TTC549 (cell line): ENCODE measurements at regions not wholly inside any gene's neighbourhood (a gene's known extent, or its start where the extent isn't known, plus 50 kb on each side); places are given as distances from the start of the nearest gene placed in this dataset.
"Not testable (repeated sequence)": the region's sequence is repeated elsewhere in the genome, so short reads cannot be mapped to it uniquely, and the experiment has no call there.

ENCODE experiments used
- FAIRE-seq: peaks from 2 replicates; lab custom pipeline; 2012; peaks lifted over from hg19 to GRCh38; lab: Jason Lieb, UNC

DNA sequence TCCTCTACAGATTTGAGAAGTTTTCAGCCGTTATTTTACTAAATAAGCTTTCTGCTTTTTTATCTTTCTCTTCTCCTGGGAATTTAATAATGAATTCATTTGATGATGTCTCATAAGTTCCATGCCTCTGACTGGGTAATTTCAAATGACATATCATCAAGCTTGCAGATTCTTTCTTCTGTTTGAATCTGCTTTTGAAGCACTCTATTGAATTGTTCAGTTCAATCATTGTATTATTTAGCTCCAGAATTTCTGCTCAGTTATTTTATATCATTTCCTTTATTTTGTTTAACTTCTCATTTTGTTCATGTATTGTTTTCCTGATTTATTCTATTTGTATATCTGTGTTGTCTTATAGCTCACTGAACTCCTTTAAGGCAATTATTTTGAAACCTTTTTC, 196.9 kb upstream of the CNTNAP2 start:
- FAIRE-seq: no peak

DNA sequence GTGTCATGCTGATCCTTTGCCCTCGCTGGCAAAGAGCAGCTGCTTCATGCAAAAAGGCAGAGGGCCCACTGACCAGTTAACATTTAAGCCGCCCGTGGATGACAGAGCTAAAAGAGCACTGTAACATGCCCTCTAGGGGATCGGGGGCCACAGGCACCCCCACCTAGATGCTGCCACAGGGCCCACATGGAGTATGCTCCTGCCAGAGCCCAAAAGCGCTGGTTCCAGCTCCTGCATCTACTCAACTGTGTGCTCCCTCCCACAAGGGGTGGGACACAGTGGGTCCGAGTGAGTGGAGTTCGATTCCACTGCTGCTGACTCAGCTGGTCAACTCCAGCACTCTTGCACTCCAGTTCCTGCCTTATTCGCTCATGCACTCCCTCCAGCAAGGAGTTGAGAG, 199.8 kb upstream of the CNTNAP2 start:
- no peak for FAIRE-seq

DNA sequence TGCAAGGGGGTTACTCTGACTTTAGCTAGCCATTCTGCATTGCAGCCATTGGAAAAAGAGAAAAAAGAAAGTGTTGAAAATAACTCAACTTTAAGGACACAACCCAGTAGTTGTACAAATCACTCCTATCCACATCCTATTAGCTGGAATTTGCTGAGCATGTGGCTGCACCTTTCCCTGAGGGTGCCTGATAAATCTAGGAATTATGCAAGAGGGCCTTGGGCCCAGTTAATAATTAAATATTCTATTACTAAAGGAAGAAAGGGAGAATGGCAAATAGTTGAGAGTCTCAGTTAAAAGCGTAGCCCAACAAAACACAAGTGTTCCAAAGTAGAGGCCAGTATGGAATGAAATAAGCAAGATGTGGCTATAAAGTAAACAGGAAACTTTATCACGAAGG, 200.9 kb upstream of the CNTNAP2 start:
- no peak for FAIRE-seq

DNA sequence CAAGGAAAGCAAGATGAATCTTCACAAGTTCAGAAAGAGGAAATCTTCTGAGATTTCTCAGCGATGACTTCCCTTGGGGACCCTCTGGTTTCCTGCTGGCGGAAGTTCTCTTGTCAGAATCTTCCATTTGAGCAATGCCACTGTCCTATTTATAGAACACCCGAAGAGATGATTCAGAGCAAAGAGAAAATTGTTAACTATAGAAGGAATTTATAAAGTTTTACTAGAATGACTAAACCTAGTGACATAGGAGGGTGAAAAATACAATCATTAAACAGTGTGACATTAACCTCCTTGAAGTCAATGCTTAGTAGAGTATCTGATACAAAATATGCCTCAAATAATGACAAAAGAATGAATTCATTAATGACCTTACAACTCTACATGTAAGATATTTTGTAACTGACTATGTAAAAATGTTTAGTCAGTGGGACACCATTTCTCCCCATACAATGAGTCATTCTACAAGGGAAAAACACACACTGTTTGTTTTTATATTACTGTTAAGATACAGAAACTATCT, 206.5 kb upstream of the CNTNAP2 start:
- no peak for FAIRE-seq

DNA sequence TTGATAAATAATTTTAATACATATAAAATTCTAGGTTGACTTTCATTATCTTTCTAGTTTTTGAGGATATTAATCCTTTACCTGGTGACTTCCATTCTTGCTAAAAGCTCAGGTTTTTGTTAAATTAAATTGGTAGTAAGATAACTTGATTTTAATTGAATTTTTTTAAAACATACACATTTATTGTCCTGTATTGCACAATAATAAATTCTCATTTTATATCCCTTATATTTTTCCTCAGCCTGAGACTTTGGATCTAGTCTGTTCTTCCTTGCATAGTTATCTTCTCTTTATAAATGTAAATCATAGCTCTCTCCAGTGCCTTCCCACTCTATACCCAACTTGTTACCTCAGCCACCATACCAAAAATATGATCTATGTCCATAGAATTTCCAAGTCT, 212.9 kb upstream of the CNTNAP2 start:
- FAIRE-seq: no peak

DNA sequence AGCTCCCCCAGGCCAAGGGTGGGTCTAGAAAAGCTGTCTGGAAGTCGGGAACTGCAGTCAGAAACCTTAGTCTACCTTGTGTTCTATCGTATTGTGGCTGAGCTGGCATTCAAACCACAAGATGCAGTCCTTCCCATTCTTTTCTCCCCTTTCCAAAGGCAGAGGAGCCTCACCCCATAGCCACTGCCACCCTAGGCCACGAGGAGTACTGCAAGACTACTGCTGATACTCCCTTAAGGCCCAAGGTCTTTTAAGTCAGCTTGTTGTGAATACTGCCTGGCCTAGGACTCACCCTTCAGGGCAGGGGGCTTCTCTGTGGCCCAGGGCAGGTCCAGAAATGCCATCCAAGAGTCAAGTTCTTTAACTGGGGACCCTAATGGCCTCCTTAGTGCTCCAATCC, 214.5 kb upstream of the CNTNAP2 start:
- no peak for FAIRE-seq

DNA sequence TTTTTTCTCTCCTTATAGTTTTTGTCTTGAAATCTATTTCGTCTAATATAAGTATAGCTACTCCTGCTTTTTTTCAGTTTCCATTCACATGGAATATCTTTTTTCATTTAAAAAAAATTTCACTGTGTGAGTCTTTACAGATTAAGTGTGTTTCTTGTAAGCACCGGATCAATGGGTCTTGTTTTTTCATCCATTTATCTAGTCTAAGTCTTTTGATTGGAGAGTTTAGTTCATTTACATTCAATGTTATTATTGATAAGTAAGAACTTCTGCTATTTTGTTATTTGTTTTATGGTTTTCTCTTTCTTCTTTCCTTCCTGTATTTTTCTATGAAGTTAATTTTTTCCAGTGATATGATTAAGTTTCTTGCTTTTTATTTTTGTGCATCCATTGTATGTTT, 216.7 kb upstream of the CNTNAP2 start:
- FAIRE-seq: no peak

DNA sequence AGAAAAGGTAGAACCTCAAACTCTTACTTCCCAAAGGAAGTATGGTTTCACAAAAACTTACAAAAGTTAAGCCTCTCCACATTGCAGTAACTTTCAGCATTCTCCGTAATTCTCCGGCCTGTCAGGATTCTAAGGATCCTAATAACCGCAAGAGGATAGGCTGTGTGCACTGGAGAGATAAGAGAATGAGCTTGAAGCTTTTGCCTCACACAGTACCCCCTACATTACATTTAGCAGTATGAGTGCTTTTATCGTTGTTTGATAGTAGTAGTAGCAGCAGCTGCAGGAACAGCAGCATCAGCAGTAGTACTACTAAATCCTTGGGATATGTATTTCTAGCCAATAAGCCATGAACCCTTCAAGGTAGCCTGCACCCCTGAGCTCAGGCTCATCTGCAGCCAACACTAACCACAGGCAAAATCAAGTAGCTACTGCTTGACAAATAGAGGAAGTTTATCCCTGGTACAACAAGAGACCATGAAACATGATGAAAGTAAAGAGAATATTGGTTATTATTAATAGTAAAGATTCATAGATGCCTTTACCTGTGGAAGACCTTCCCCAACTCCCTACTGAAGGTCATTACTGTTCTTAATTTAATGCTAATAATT, 222.6 kb upstream of the CNTNAP2 start:
- no peak for FAIRE-seq

DNA sequence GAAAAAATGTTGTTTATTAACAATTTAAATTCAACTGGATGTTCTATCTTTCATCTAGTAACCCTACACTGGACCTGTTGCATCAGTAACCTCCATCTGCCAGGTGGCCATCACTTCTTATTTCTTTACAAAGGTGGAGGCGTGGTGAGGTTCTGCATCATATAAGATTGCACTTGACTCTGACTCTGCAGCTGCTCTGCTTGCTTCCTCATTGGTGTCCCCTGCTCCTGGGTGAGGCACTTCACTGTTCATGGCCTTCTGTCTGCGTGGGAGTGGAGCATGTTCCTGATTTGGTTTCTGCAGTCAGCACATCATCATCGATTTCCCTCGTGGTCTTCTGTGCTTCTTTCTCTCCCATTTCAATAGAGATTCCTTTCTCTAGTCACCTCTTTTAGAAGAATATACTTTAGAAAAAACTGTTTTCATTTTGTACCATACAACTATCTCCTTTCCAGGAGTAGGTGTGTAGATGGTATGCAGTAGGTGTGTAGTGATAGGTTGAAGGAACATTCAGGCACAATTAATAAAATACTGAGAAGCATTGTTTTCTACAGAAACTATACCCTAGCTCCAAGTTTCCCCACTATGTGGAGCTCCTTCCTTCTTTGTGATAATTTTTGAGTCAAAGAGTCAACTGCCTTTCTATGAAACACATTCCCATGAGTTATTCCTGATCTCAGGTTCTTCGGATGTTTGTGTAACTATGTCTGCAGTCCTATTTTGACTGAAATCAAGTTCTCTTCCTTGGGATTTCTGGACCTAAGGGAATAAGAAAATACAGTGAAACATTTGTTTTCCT, 231.7 kb upstream of the CNTNAP2 start:
- FAIRE-seq: no peak

DNA sequence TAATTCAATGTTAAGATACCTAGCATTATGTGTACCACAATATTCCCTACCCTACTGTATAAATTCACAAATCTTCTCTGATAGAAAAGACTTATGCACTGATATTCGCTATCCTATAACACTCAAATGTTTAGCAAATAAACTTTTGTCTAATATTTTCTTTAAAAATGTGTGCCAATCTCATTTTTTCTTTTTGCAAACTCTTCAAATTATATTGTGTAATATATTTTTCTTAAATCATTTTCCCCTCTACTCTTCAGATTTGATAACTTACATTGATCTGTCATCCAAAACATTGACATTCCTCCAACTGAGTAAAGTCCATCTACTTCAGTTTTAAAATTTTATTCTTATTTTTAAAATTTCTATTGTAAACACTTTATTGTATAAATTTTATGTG, 240.2 kb upstream of the CNTNAP2 start:
- no peak for FAIRE-seq

DNA sequence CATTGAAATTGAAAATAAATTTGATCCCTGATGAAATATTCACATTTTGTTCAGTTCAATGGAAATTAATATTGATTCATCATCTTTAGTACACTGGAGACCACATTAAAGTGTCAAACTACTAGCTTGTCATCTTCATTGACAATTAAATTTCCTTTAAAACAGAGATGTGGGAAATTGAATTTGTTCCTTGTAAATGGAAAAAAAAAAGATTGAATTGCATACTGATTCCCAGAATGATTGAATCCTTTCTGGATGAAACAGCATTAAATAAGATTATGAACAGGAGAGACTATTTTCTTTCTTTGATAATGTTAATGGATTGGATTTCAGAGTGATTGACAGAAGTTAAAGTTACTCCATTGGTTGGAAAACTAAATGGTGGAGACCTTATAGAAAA, 241.3 kb upstream of the CNTNAP2 start:
- no peak for FAIRE-seq

DNA sequence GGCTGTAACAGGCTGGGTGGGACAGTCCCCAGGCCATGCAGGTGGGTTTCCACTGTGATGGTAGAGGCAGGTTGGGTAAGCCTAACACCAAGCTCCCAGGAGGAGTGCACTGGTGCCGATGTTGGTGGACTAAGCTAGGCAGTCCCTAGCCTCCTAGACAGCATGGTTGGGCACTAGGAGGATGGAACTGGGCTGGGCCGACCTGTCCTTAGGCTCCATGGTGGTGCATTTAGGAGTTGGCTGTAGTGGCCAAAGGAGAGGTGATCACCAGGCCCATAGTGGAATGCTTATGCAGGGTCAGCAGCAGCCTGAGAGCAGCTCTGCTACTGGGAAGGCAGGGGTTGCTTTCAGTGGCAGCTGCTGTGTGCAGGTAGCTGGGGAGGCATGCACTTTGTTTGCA, 247.7 kb upstream of the CNTNAP2 start:
- no peak for FAIRE-seq

DNA sequence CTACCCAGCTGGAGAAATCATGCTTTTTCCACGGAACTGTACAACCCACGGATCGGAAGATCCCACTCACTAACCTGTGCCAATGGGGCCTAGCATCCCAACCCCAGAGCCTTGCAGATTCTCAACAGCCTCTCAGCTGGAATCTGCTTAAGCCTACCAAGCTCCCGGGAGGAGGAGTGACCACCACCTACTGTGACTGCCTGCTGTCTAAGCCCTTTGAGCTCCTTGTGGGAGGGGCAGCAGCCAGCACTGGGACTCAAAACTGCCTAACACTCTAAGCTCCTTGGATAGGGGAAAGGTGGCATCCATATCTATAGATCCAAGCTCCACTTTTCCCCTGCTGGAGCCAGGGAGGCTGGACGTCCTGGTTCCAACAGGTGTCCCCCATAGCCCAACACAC, 254.4 kb upstream of the CNTNAP2 start:
- FAIRE-seq: no peak

DNA sequence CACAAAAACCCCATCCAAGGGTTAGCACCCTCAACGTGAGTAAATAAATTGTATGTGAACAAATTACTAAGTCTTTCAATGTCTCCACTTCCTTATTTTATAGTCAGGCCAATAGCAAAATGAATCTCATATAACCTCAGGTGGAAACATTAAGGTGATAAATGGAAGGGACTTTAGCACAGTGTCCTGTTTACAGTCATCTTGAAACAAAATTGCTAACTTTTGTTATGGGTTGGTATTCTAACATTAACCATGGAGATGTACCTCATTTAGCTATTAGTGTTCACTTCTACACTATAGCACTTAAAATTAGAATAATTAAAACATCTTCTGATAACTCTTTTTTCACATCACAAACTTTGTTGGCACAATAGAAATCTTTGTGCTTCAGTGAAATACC, 255.8 kb upstream of the CNTNAP2 start:
- FAIRE-seq: no peak

DNA sequence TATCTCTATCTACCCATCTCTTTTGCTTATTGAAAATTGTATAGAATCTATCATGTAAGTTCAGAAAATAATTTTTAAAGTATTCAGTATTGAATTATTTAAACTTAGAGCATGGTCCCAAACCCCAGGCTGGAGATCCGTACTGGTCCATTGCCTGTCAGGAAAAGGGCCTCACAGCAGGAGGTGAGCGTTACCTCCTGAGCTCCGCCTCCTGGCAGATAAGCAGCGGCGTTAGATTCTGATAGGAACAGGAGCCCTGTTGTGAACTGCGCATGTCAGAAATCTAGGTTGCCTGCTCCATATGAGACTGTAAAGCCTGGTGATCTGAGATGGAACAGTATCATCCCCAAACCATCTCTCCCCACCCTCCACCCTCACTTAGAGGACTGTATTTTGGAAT, 266.0 kb upstream of the CNTNAP2 start:
- FAIRE-seq: no peak

DNA sequence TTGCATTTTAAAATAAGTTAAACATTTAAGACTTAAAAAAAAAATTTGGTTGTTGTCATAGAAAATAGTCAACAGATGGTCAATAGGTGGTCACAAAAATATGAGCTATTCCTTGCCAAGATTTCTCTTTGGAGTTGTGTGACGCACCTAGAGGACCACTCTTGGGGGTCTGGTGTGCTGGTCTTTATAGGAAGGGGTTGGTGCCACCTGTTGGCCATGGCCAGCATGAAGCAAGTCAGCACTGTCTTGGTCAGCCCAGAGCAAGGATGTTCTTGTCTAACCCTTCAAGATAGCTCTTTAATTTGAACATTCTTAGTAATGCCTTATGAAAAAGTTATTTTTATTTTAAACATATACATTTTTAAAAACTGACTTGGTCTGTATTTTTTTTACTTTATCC, 267.9 kb upstream of the CNTNAP2 start:
- no peak for FAIRE-seq

DNA sequence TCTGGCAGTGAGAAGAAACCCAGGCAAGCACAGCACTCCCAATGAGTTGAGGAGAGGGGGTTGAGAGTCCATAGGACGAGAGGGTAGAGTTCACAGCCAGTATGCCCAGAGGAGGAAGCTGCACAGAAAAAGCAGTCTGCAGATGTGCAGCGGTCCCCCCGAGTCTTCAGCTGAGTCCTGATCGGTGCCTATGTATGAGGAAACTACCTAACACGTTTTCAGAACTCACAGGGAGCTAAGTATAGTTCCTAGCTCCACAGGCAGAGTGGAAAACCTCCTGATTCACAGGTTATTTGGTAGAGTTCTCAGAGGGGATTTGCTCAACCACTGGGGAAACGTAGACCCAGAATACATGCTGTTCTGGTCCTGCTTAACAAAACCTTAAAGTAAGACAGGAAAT, 271.3 kb upstream of the CNTNAP2 start:
- FAIRE-seq: no peak

DNA sequence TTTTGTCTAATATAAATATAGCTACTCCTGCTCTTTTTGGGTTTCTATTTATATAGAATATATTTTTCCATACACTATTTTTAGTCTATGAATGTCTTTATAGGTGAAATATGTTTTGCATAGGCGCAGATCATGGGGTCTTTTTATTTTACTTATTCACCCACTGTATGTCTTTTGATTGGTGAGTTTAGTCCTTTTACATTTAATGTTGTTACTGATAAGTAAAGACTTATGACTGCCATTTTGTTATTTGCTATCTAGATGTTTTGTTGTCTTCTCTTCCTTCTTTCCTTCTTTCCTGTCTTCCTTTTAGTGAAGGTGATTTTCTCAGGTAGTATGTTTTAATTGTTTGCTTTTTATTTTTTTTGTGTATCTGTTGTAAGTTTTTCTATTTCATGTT, 276.8 kb upstream of the CNTNAP2 start:
- no peak for FAIRE-seq

DNA sequence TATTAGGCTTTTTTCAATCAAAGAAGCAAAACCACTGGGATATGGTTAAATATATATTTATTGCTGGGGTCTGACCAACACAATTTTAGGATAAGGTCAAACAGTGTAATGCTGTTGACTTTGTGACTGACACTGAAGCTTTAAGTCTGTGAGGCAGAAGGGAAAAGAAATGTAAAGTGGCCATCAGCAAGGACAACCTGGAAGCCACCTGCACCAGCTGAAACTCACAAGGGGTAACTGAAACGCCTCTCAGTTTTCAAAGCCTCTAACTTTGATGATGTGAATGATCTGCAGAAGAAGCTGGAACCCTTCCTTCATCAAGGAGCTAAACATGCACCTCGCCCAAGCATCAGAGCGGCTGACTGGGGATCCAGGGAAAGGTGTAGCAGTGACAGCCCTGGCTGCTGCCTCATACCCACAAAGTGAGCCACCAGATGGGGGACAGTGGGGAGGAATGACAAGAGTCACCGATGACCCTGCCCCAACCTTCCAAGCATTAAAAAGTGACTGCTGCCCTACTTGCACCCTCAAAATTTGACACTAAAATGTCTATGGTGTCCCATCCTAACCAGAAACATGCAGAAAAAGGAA, 284.9 kb upstream of the CNTNAP2 start:
- no peak for FAIRE-seq

DNA sequence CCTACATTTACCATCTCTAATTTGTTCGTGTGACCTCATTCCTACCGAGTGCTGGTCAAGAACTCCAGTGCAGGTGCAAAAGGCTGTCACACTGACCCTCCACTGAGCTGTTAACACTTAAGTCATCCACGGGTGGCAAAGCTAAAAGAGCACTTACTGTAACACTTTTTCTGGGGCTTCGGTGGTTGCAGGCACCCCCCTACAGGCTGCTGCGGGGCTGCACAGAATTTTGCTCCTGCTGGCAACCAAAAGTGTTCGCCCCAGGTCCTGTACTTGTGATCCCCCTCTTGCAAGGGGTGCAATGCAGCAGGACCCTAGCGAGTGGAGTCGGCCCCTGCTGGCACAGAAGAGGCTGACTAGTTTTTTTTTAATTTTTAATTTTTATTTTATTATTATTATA, 298.9 kb upstream of the CNTNAP2 start:
- FAIRE-seq: no peak

DNA sequence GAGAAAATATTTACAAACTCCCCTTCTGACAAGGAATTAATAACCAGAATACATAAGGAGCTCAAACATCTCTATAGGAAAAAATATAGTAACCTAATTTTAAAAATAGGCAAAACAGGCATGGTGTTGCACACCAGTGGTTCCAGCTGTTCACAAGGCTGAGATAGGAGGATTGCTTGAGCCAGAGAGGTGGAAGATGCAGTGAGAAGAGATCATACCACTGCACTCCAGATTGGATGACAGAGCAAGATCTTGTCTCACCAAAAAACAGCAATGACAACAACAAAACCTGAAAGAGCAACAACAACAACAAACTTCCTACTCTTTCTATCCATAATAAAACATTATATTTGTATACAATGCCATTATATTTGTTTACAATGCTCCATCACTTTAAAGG, 304.4 kb upstream of the CNTNAP2 start:
- FAIRE-seq: no peak

DNA sequence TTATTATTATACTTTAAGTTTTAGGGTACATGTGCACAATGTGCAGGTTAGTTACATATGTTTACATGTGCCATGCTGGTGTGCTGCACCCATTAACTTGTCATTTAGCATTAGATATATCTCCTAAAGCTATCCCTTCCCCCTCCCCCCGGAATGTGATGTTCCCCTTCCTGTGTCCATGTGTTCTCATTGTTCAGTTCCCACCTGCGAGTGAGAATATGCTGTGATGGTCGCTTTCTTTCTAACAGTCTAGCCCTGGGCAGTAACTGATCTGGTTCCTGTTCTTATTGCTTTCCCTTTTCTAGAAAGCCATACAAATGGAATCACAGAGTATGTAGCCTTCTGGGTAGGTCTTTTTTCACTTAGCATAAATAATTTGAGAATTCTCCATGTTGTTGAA, 311.1 kb upstream of the CNTNAP2 start:
- not testable (repeated sequence) for FAIRE-seq

DNA sequence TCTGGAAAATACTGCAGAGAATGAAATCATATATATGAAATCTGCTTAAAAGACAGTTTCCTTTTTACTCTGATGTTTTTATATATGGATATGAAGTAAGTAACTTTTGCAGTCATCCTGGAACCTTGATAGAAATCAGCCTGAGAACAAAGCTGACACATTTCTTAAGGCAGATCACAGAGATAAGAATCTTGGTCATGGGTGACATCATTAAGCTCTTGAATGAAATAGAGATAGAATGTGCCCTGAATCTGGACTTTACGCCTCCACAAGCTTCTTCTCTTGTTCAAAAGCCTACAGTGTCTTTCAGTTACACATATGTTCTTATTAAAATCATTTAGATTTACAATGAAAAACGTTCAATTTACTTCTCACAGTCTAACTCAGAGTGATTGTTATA, 319.1 kb upstream of the CNTNAP2 start:
- FAIRE-seq: no peak

DNA sequence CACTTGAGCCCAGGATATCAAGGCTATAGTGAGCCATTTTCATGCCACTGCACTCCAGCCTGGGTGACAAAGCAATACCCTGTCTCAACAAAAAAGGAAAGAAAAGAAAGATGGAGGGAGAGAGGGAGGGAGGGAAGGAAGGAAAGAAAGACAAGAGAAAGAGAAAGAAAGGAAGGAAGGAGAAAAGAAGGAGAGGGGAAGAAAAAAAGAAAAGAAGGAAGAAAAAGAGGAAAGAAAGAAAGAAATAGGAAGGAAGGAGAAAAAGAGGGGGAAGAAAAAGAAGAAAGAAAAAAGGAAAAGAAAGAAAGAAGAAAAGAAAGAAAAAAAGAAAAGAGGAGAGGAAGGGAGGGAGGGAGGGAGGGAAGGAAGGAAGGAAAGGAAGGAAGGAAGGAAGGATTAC, 321.5 kb upstream of the CNTNAP2 start:
- FAIRE-seq: no peak
